Upper lobe of left lung (tissue), 4 donors: ENCODE measurements at regions not wholly inside any gene's neighbourhood (a gene's known extent, or its start where the extent isn't known, plus 50 kb on each side); places are given as distances from the start of the nearest gene placed in this dataset.

ENCODE experiments used
- EP300 ChIP-seq, 4 donors: sonication (generic); formaldehyde crosslinking; IDR thresholded peaks; one replicate each; pipeline ENCODE4 v1.5.1; 2017; ENCODE audit warnings: antibody characterized with exemption in 4 of 4, control low read depth in 2 of 4
- POLR2A ChIP-seq, 4 donors: fragments of 450-650 bp; IDR thresholded peaks; one replicate each; pipeline ENCODE4 v1.5.1; 2016 to 2017; ENCODE audit warnings: antibody characterized with exemption in 4 of 4, mild to moderate bottlenecking in 2 of 4
- TF ChIP-seq, protein P1 (sequence below), 6 experiments: fragments of 450-650 bp in 4 of 6; fragments of 200-600 bp in 2 of 6; sonication (generic) in 2 of 6; IDR thresholded peaks; one replicate each; pipeline ENCODE4 v1.5.1; 2016 to 2019; ENCODE audit warnings: antibody characterized with exemption in 6 of 6

DNA sequence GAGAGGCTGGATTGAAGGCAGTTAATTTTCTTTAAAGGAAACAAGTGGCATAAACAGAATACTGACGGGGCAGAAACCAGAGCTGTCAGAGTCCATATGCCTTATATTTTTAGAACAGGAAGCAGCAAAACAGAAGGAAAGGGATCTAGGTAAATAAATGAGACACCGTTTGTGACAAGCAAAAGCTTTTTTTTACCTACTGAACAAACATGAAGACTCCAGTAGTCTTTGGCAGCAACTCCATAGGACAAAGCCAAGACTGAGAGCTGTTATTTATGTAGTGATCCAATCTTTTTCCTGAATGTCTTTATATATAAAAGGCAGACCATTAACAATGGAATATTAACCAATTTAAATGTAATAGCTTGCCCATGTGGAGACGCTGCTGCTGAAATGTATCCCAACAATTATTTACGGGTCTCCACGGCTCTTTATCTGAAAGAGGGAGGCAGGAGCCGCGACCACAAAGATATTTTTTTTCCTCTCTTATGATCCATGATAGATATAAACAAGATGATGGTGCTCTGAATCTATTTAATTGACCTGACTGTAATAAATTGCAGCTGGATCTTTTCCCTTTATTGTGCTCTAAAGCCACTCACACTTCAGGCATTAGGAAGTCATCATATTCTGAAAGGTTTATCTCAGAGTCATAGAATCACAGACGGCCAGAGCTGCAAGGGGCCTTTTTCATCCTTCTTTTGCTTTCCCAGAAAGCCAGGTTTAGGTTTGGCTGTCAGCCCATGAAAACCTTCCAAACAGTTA, 687.8 kb downstream of the EFNB2 start:
- no peak for TF ChIP-seq POLR2A (IDR thresholded peaks at IDR 0.05)
- TF ChIP-seq, protein P1, sequence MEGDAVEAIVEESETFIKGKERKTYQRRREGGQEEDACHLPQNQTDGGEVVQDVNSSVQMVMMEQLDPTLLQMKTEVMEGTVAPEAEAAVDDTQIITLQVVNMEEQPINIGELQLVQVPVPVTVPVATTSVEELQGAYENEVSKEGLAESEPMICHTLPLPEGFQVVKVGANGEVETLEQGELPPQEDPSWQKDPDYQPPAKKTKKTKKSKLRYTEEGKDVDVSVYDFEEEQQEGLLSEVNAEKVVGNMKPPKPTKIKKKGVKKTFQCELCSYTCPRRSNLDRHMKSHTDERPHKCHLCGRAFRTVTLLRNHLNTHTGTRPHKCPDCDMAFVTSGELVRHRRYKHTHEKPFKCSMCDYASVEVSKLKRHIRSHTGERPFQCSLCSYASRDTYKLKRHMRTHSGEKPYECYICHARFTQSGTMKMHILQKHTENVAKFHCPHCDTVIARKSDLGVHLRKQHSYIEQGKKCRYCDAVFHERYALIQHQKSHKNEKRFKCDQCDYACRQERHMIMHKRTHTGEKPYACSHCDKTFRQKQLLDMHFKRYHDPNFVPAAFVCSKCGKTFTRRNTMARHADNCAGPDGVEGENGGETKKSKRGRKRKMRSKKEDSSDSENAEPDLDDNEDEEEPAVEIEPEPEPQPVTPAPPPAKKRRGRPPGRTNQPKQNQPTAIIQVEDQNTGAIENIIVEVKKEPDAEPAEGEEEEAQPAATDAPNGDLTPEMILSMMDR (IDR thresholded peaks at IDR 0.05): no peak
- no peak for TF ChIP-seq EP300 (IDR thresholded peaks at IDR 0.05)
